ENCODE measurements at regions not wholly inside any gene's neighbourhood (a gene's known extent, or its start where the extent isn't known, plus 50 kb on each side); places are given as distances from the start of the nearest gene placed in this dataset.

DNA sequence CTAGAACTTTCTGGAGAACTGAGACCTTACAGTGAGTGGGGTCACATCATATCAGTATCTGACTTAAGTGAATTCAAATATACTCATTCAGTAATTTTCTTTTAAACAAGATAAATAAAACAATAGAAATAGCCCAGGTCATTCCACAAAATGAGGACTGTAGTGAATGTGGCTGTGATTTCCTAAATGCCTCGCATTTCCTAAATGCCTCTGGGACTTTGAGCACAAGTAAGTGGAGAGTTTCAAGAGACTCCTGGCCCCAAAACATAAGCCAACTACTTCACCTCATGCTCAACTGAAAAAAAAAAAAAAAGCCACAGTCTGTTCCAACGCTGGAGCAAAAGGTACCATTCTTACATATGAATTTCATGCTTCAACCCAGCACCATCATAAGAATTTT lies 81.5 kb downstream of the ZNF281 start:
- no peak for DNase-seq (ENCODE audit: extremely low spot score)
- ChIA-PET POLR2A (no interaction called here), CTCF (interaction anchor here (1.4 to 1.8 kb wide), 2 partner anchors 10 to 21 kb away, joined by 3 to 5 read pairs; no protein-coding TSS in a partner anchor)
- TF ChIP-seq, protein P1, sequence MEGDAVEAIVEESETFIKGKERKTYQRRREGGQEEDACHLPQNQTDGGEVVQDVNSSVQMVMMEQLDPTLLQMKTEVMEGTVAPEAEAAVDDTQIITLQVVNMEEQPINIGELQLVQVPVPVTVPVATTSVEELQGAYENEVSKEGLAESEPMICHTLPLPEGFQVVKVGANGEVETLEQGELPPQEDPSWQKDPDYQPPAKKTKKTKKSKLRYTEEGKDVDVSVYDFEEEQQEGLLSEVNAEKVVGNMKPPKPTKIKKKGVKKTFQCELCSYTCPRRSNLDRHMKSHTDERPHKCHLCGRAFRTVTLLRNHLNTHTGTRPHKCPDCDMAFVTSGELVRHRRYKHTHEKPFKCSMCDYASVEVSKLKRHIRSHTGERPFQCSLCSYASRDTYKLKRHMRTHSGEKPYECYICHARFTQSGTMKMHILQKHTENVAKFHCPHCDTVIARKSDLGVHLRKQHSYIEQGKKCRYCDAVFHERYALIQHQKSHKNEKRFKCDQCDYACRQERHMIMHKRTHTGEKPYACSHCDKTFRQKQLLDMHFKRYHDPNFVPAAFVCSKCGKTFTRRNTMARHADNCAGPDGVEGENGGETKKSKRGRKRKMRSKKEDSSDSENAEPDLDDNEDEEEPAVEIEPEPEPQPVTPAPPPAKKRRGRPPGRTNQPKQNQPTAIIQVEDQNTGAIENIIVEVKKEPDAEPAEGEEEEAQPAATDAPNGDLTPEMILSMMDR (IDR thresholded peaks at IDR 0.05; ENCODE audit: control extremely low read depth, extremely low read depth, low read depth, missing control alignments) = no peak

DNA sequence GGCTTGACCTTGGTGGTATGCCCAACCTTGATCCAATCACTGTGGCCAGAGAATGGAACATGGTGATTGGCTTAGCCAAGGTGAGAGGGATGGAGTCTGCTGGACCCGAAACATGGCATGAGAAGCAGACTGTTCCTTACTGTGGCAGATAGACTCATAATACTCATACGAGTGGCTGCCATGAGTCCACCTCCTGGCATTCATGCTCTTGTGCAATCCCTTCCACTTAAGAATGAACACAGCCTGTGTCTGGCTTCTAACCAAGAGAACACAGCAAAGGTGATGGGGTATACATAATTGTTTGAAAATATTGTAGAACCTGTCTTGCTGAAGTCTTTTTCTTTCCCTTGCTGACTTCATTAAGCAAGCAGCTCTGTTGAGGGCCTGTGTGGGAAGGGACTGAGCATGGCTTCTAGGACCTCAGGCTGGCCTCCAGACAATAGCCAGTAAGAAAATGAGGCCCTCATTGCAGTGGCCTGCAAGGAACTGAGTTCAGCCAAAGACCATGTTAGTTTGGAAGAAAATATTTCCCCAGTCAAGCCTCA lies 85.9 kb downstream of the ZNF281 start:
- POLR2A ChIA-PET = no interaction called here
- DNase-seq (ENCODE audit: extremely low spot score) = no peak
- TF ChIP-seq, protein P1 (IDR thresholded peaks at IDR 0.05; ENCODE audit: control extremely low read depth, extremely low read depth, low read depth, missing control alignments) = no peak
- CTCF ChIA-PET = no interaction called here

DNA sequence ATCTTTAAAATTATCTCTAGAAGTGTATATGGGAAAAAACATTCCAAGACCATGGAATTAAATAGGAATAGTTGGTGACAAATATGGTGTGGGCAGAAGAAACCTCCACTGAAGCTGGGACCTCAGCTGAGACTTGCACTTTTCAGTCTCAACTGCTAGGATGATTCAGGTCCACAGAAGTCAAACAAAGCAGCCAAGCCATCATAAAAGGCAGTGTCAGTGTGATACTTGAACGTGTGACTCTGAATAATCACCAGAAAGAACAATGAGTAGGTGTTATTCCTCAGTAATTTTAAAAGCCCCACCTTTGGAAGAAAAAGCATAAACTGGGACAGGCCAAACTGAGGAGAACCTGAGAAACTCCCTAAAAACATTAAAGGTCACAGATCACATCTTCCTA lies 90.7 kb downstream of the ZNF281 start:
- TF ChIP-seq, protein P1 (IDR thresholded peaks at IDR 0.05; ENCODE audit: control extremely low read depth, extremely low read depth, low read depth, missing control alignments) = no peak
- CTCF ChIA-PET = interaction anchor here (2.0 kb wide), 1 partner anchor 9 kb away, joined by 8 read pairs; no protein-coding TSS in a partner anchor
- POLR2A ChIA-PET = no interaction called here
- no peak for DNase-seq (ENCODE audit: extremely low spot score)

DNA sequence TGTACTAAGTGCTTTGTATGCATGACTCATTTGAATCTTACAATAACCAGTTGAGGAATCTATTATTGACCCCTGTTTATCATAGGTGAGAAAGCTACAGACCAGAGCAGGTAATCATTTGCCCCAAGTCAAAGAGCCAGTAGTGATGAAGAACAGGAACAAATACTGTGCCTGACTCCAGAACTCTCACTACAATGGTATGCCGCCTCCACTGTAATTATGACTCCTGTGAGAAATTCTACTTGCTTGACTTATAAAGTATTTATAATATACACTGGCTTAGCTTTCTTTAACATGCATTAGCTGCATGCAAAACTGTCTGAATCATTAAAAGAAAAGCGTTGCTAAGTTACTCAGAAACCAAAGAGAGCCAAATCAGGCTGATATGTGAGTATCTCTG lies 92.6 kb downstream of the ZNF281 start:
- no peak for DNase-seq (ENCODE audit: extremely low spot score)
- CTCF ChIA-PET = interaction anchor here (0.9 kb wide), 1 partner anchor 9 kb away, joined by 3 read pairs; no protein-coding TSS in a partner anchor
- POLR2A ChIA-PET = no interaction called here
- TF ChIP-seq, protein P1 (IDR thresholded peaks at IDR 0.05; ENCODE audit: control extremely low read depth, extremely low read depth, low read depth, missing control alignments) = no peak

DNA sequence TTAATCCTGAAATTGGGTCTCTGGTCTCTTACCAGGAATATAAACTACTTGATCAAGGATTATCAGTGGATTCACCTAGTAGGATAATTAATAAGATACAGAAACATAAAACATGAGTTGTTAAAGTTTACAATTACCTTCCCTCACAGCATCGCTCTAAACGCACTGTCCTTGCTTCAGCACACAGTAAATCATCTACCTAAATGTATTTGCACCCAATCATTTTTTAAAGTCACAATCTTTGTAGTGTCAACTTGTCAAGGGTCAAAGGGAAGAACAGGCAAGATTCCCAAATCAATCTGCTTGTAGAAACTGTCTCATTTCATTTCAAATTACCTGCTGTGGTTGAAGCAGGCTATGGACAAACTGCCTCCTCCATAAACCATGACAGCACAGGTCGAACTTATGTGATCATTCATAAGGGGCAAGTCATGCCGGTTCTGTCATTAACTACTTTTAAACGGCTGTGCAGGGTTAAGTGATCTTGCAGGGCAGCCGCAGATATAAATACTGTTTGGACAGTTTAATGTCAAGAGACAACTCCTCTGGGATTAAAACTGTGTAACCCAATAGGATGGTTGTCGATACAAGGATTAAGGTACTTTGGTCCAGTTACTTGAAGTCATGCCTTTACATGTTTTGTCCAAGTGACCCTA lies 93.6 kb downstream of the ZNF281 start:
- DNase-seq (ENCODE audit: extremely low spot score) = no peak
- CTCF ChIA-PET = no interaction called here
- POLR2A ChIA-PET = no interaction called here
- TF ChIP-seq, protein P1 (IDR thresholded peaks at IDR 0.05; ENCODE audit: control extremely low read depth, extremely low read depth, low read depth, missing control alignments) = no peak

DNA sequence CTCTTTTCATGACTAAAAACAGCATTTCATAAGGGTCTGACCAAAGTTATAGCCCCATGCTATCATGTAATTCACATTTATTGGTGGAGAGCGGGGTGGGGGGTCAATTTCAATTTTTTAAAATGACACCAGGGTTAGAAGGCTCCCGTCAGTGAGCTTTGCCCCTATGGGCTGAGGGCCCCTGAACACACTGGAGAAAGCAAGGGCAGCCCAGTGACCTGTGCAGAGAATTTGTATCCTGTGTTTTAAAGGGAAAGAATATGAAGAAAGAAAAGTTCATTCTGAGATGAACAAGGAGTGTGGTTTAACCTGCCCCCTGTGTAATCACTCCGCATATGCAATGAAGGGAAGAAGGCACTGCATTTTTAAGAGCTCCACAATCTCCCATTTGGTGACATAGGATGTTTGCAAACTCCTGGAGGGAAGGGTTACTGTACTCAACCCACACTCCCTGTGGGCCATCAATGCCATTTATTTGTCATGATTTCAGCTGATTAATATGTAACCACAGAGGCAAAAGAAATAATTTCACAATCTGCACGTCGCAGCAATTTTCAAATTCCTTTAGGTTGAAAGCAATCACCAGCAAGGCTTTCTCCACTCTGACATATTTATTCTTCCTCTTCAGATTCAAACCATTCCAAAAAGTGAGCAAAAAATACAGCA lies 95.6 kb downstream of the ZNF281 start:
- TF ChIP-seq, protein P1 (IDR thresholded peaks at IDR 0.05; ENCODE audit: control extremely low read depth, extremely low read depth, low read depth, missing control alignments) = no peak
- DNase-seq (ENCODE audit: extremely low spot score) = no peak
- ChIA-PET CTCF (interaction anchor here (0.6 to 2.6 kb wide), 6 partner anchors 8 to 196 kb away, joined by 3 to 11 read pairs (median 4); no protein-coding TSS in a partner anchor), POLR2A (no interaction called here)

All from GM10248 (cell line).